AG04449 (cell line): ENCODE measurements at regions not wholly inside any gene's neighbourhood (a gene's known extent, or its start where the extent isn't known, plus 50 kb on each side); places are given as distances from the start of the nearest gene placed in this dataset.

Source experiments
- CTCF ChIA-PET: fragments of 350-600 bp; formaldehyde crosslinking; extraction: SDS; loops from one replicate; lab custom pipeline; 2021; ENCODE audit warnings: antibody characterized with exemption; lab: Yijun Ruan, JAX
- POLR2A ChIA-PET: fragments of 400-600, 350-600 bp; formaldehyde crosslinking; extraction: SDS; loops from one replicate; lab custom pipeline; 2020; ENCODE audit warnings: antibody characterized with exemption, inconsistent platforms; lab: Yijun Ruan, JAX
- DNase-seq: peaks from one replicate; pipeline ENCODE4 v3.0.0-alpha.2; 2010; ENCODE audit warnings: low read depth, low spot score
- H3K4me3 ChIP-seq: 2 replicates; pipeline ENCODE4 v1.5.1; 2011; ENCODE audit warnings: low read depth, mild to moderate bottlenecking, control low read depth, low read length
- TF ChIP-seq, protein P1 (sequence below): IDR thresholded peaks from one replicate; pipeline ENCODE4 v1.5.1; 2011; ENCODE audit warnings: mild to moderate bottlenecking, moderate library complexity, low read length, control low read depth, inconsistent platforms; ENCODE audit not compliant: insufficient read depth; ENCODE audit errors: missing control alignments

DNA sequence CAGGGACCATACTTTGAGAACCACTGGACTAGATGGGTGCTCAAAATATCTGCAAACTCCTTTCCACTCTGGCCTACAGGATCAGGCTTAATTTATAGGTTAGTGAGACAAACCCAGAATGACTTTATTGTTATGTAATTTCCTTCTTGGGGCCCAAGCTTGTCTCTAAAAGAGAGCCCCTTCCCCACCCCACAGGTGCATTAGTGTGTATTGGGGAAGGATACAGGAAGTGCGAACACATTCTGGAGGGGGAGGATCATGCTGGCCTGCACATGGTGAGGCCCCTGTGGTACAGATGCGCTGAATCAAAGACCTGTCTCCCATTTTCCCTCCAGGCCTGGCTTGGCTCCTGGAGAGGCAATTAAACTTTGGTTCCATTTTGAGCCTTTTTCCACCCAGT is 273.0 kb upstream of the LRTM1 start:
- H3K4me3 ChIP-seq = no peak overlapping the region
- ChIA-PET CTCF (interaction anchor here (1.5 kb wide), 1 partner anchor 16 kb away, joined by 3 read pairs; no protein-coding TSS in a partner anchor), POLR2A (interaction anchor here (0.9 kb wide), 1 partner anchor 9 kb away, joined by 3 read pairs; no protein-coding TSS in a partner anchor)
- no peak for DNase-seq
- TF ChIP-seq, protein P1, sequence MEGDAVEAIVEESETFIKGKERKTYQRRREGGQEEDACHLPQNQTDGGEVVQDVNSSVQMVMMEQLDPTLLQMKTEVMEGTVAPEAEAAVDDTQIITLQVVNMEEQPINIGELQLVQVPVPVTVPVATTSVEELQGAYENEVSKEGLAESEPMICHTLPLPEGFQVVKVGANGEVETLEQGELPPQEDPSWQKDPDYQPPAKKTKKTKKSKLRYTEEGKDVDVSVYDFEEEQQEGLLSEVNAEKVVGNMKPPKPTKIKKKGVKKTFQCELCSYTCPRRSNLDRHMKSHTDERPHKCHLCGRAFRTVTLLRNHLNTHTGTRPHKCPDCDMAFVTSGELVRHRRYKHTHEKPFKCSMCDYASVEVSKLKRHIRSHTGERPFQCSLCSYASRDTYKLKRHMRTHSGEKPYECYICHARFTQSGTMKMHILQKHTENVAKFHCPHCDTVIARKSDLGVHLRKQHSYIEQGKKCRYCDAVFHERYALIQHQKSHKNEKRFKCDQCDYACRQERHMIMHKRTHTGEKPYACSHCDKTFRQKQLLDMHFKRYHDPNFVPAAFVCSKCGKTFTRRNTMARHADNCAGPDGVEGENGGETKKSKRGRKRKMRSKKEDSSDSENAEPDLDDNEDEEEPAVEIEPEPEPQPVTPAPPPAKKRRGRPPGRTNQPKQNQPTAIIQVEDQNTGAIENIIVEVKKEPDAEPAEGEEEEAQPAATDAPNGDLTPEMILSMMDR = no peak

DNA sequence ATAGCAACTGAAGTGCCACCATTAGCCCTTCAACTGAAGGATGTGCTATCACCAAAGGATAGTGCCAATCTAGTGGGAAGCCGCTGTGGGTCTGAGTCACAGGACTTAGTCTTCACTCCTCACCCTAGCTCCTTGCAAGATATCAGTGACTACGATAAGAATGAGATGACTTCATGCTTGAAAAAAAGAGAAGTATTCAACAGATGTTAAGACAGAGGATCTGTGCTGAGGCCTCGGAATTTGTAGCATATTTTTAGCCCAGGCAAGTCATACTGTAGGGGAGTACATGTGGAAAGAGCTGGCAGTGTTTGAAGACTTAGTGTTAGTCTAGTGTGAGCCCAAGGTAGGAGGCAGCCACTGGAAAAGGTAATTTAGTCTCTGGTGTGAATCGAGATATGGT is 270.7 kb upstream of the LRTM1 start:
- DNase-seq = peak; percentile 95
- TF ChIP-seq, protein P1 = no peak
- H3K4me3 ChIP-seq = no peak overlapping the region
- ChIA-PET POLR2A (interaction anchor here (0.6 to 1.5 kb wide), 11 partner anchors 8 to 694 kb away, joined by 3 to 12 read pairs (median 4); no protein-coding TSS in a partner anchor), CTCF (interaction anchor here (1.0 to 1.2 kb wide), 4 partner anchors 18 to 357 kb away, joined by 3 read pairs; no protein-coding TSS in a partner anchor)

DNA sequence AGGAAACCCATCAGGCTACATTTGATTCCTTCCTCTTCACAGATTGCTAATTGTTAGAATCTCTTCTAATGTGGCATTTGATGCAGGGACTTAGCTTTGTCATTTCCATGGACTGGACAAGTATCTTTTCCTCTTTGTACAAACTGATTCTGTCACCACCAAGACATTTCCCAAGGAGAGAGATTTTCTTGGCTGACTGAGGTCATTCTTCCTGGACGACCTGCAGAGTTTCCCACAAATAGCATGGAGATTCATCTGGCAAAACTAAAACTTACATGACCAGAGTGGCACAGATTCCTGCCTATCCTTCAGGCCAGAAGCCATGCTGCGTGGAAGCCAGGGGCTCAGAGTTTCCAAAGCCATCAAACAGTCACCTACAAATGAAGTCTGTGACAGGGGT is 269.2 kb upstream of the LRTM1 start:
- ChIA-PET CTCF (no interaction called here), POLR2A (no interaction called here)
- TF ChIP-seq, protein P1 = no peak
- DNase-seq = no peak
- H3K4me3 ChIP-seq = no peak overlapping the region

DNA sequence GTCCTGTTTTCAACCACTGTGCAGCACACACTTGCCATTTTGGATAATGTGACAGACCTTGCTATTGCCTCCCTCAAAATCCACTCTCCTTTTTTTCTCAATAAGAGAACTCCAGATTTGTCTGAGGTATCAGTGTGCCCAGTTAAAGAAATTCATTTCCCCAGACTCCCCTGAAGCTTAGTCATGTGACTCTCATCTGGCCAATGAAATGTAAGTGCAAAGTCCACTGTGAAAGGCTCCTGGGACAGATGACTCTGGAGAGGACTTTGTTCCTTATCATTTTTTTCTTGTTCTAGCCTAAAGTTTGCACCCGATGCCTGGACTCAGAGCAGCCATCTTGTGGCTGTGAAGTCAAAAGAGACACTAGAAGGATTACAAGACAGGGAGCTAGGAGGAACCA is 268.6 kb upstream of the LRTM1 start:
- H3K4me3 ChIP-seq = no peak overlapping the region
- CTCF ChIA-PET = no interaction called here
- POLR2A ChIA-PET = no interaction called here
- DNase-seq = no peak
- TF ChIP-seq, protein P1 = no peak

DNA sequence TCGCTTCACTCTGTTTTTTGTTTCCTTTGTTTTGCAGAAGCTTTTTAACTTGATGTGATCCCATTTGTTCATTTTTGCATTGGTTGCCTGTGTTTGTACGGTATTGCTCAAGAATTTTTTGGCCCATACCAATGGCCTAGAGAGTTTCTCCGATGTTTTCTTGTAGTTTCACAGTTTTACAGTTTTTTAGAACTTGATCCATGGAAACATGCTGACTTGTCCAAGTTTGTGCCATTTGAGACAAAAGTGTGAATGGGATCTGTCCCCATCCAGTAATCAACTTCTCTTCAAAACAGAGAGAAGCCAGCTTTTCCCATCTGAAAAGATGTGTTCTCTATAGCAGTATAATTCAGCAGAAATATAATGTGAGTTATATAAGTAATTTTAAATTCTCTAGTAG is 266.5 kb upstream of the LRTM1 start:
- no peak overlapping the region for H3K4me3 ChIP-seq
- DNase-seq = no peak
- TF ChIP-seq, protein P1 = no peak
- ChIA-PET POLR2A (interaction anchor here (1.0 kb wide), 1 partner anchor 24 kb away, joined by 3 read pairs; no protein-coding TSS in a partner anchor), CTCF (no interaction called here)

DNA sequence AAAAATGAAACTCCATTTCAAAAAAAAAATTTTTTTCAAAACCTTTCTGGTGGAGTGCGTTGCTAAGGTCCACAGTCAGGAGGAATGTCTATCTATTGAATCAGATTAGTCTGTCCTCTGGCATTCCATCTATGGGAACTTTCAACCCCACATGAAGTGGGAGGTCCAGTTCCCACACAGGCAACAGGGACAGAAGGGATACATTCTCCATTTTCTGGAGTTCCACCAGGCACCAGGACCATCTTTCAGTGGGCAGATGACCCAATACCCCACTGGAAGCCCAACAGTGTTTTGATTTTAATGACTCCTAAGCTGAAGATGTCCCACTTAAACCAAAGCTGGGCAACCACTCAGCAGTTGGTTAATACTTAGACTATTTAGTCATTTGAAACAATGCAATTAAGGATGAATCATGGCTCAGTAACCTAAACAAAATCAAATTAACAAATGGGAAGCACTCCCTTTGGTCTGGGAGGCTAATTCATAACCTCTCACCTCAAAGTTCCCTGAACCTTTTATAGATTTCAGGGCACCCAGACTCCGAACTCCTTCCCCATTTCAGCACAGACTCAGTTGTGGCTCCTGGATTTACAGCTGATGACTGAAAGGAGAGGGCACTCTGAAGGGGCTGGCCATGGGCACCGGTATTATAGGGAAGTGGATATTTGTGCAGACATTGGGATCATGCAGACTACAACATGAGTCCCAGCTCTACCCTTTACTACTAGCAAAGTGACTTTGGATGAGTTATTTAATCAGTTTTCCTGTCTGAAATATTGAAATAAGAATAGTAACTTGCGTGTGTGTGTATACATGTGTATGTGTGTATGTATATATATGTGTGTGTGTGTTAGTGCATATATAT is 264.3 kb upstream of the LRTM1 start:
- peak; percentile 99 for DNase-seq
- POLR2A ChIA-PET = interaction anchor here (0.6 to 3.8 kb wide), 16 partner anchors 9 to 290 kb away, joined by 3 to 39 read pairs (median 4); no protein-coding TSS in a partner anchor

More for the DNA sequence above, 264.3 kb upstream of the LRTM1 start:
- H3K4me3 ChIP-seq = no peak overlapping the region
- CTCF ChIA-PET = interaction anchor here (0.9 to 3.1 kb wide), 8 partner anchors 11 to 339 kb away, joined by 3 to 20 read pairs (median 3); no protein-coding TSS in a partner anchor
- TF ChIP-seq, protein P1 = no peak
